ENCODE measurements at regions not wholly inside any gene's neighbourhood (a gene's known extent, or its start where the extent isn't known, plus 50 kb on each side); places are given as distances from the start of the nearest gene placed in this dataset.

GRCh38 chr16:51382940-51383339 is 231.9 kb upstream of the SALL1 start:
- Histone ChIP-seq H3K4me3 (no peak overlapping the region), H3K27ac (no peak overlapping the region), H3K4me1 (ENCODE audit: control insufficient read depth in 1 of 2, low read depth in 2 of 2) (no peaks in the 10 kb centered on the region), H3K27me3 (replicated peaks; ENCODE audit: insufficient read depth) (no peaks in the 10 kb centered on the region), H3K9me3 (no peaks in the 10 kb centered on the region), H3K36me3 (no peaks in the 10 kb centered on the region)
- no peak for TF ChIP-seq CTCF (IDR thresholded peaks at IDR 0.05)
- DNase-seq (ENCODE audit: low spot score) (no peak), ATAC-seq (ENCODE audit: insufficient number of reproducible peaks, low FRiP score, low read depth) (no peak)

GRCh38 chr16:51382211-51382610 is 231.1 kb upstream of the SALL1 start:
- Histone ChIP-seq H3K27me3 (replicated peaks; ENCODE audit: insufficient read depth) (no peaks in the 10 kb centered on the region), H3K9me3 (no peaks in the 10 kb centered on the region), H3K36me3 (no peaks in the 10 kb centered on the region), H3K27ac (no peak overlapping the region), H3K4me3 (no peak overlapping the region), H3K4me1 (ENCODE audit: control insufficient read depth in 1 of 2, low read depth in 2 of 2) (no peaks in the 10 kb centered on the region)
- ATAC-seq (ENCODE audit: insufficient number of reproducible peaks, low FRiP score, low read depth) (no peak), DNase-seq (ENCODE audit: low spot score) (no peak)
- no peak for TF ChIP-seq CTCF (IDR thresholded peaks at IDR 0.05)

GRCh38 chr16:51376080-51376479 is 225.0 kb upstream of the SALL1 start:
- Histone ChIP-seq H3K4me3 (no peak overlapping the region), H3K36me3 (no peaks in the 10 kb centered on the region), H3K9me3 (no peaks in the 10 kb centered on the region), H3K27me3 (replicated peaks; ENCODE audit: insufficient read depth) (no peaks in the 10 kb centered on the region), H3K27ac (no peak overlapping the region), H3K4me1 (ENCODE audit: control insufficient read depth in 1 of 2, low read depth in 2 of 2) (no peaks in the 10 kb centered on the region)
- ATAC-seq (ENCODE audit: insufficient number of reproducible peaks, low FRiP score, low read depth): no peak
- no peak for DNase-seq (ENCODE audit: low spot score)
- no peak for TF ChIP-seq CTCF (IDR thresholded peaks at IDR 0.05)

GRCh38 chr16:51374790-51375189 is 223.7 kb upstream of the SALL1 start:
- H3K36me3 ChIP-seq: no peaks in the 10 kb centered on the region
- no peaks in the 10 kb centered on the region for H3K4me1 ChIP-seq (ENCODE audit: control insufficient read depth in 1 of 2, low read depth in 2 of 2)
- DNase-seq (ENCODE audit: low spot score): no peak
- no peaks in the 10 kb centered on the region for H3K9me3 ChIP-seq
- no peak overlapping the region for H3K27ac ChIP-seq
- no peak for ATAC-seq (ENCODE audit: insufficient number of reproducible peaks, low FRiP score, low read depth)
- no peak overlapping the region for H3K4me3 ChIP-seq
- no peaks in the 10 kb centered on the region for H3K27me3 ChIP-seq (replicated peaks; ENCODE audit: insufficient read depth)
- no peak for TF ChIP-seq CTCF (IDR thresholded peaks at IDR 0.05)

GRCh38 chr16:51374346-51374745 is 223.3 kb upstream of the SALL1 start:
- Histone ChIP-seq H3K27me3 (replicated peaks; ENCODE audit: insufficient read depth) (no peaks in the 10 kb centered on the region), H3K36me3 (no peaks in the 10 kb centered on the region), H3K9me3 (no peaks in the 10 kb centered on the region), H3K4me3 (no peak overlapping the region), H3K27ac (no peak overlapping the region), H3K4me1 (ENCODE audit: control insufficient read depth in 1 of 2, low read depth in 2 of 2) (no peaks in the 10 kb centered on the region)
- ATAC-seq (ENCODE audit: insufficient number of reproducible peaks, low FRiP score, low read depth) (no peak), DNase-seq (ENCODE audit: low spot score) (no peak)
- no peak for TF ChIP-seq CTCF (IDR thresholded peaks at IDR 0.05)

Measured in thoracic aorta (tissue), 2 donors.